Keratinocyte (primary cell): ENCODE measurements at regions not wholly inside any gene's neighbourhood (a gene's known extent, or its start where the extent isn't known, plus 50 kb on each side); places are given as distances from the start of the nearest gene placed in this dataset.
"Not testable (repeated sequence)": the region's sequence is repeated elsewhere in the genome, so short reads cannot be mapped to it uniquely, and the experiment has no call there.

Source experiments
- EZH2 ChIP-seq: IDR thresholded peaks from one replicate; pipeline ENCODE4 v1.6.1; 2012; ENCODE audit warnings: inconsistent platforms, mild to moderate bottlenecking, low read length, moderate library complexity
- TF ChIP-seq, protein P1 (sequence below), 3 experiments: IDR thresholded peaks in 1 of 3; conservative IDR thresholded peaks in 1 of 3; optimal IDR thresholded peaks in 1 of 3; 2 replicates in 2 of 3; 3 replicates in 1 of 3; pipeline versions ENCODE3 to v1.5.1; 2011; ENCODE audit warnings: low read length in 3 of 3, mild to moderate bottlenecking in 3 of 3, moderate library complexity in 2 of 3, control low read depth in 1 of 3, inconsistent platforms in 1 of 3; ENCODE audit not compliant: insufficient read depth in 2 of 3; ENCODE audit errors: extremely low read depth in 1 of 3

DNA sequence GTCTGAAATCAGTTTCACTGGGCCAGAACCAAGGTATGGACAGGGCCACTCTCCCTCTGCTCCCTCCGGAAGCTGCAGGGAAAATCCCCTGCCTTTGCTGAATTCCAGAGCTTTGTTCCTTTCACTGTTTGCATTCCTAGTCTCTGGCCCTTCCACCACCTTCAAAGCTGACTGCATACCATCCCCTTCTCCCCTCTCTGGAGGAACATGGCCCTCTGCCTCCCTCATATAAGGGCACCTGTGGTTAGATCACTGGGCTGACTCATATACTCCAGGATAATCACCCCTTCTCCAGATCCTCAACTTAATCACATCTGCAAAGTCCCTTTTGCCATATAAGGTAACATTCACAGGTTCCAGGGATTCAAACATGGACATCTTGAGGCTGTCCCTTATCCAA is 236.8 kb upstream of the NBPF12 start:
- TF ChIP-seq, protein P1, sequence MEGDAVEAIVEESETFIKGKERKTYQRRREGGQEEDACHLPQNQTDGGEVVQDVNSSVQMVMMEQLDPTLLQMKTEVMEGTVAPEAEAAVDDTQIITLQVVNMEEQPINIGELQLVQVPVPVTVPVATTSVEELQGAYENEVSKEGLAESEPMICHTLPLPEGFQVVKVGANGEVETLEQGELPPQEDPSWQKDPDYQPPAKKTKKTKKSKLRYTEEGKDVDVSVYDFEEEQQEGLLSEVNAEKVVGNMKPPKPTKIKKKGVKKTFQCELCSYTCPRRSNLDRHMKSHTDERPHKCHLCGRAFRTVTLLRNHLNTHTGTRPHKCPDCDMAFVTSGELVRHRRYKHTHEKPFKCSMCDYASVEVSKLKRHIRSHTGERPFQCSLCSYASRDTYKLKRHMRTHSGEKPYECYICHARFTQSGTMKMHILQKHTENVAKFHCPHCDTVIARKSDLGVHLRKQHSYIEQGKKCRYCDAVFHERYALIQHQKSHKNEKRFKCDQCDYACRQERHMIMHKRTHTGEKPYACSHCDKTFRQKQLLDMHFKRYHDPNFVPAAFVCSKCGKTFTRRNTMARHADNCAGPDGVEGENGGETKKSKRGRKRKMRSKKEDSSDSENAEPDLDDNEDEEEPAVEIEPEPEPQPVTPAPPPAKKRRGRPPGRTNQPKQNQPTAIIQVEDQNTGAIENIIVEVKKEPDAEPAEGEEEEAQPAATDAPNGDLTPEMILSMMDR (optimal IDR thresholded peaks at IDR 0.05 in 1 of 3, IDR thresholded peaks at IDR 0.05 in 1 of 3, conservative IDR thresholded peaks at IDR 0.05 in 1 of 3; ENCODE audit: extremely low read depth in 1 of 3, insufficient read depth in 2 of 3, low read length in 3 of 3), result not testable (repeated sequence)
- TF ChIP-seq EZH2, result not testable (repeated sequence)
